ENCODE measurements at regions not wholly inside any gene's neighbourhood (a gene's known extent, or its start where the extent isn't known, plus 50 kb on each side); places are given as distances from the start of the nearest gene placed in this dataset.

GRCh38 chrX:45353456-45353855 lies 152.8 kb upstream of the DIPK2B start:
- Histone ChIP-seq H3K36me3 (ENCODE audit: control insufficient read depth, low read depth, low read length) (no peaks in the 10 kb centered on the region), H3K4me1 (ENCODE audit: control insufficient read depth, low read depth, low read length) (no peaks in the 10 kb centered on the region), H3K9ac (ENCODE audit: low read length) (no peak overlapping the region), H3K27ac (ENCODE audit: low read length) (no peak overlapping the region), H3K27me3 (ENCODE audit: control insufficient read depth, insufficient read depth, low read length) (no peaks in the 10 kb centered on the region), H3K4me3 (ENCODE audit: low read length) (no peak overlapping the region), H3K9me3 (ENCODE audit: control insufficient read depth, low read depth, low read length) (peaks cover 27% of the 10 kb centered on the region)

DNA sequence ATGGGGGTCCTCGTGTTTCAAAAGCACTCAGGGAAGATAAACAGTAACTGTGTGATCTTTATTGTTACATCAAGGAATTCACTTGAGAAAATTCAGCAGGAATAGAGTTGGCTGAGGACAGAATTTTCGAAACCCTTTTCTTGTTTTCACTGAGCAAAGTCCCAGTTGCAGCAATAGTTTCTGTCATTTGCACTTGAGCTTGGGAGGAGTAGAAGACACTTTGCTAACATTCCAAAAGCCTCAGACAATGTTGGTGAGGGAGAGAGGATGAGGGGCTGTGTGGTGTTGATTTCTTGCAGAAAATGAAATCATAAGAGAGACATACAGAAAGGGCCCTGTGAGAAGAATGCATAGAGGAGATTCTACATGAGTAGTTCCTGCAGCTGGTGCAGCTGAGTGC lies 151.9 kb upstream of the DIPK2B start:
- no peaks in the 10 kb centered on the region for H3K36me3 ChIP-seq (ENCODE audit: control insufficient read depth, low read depth, low read length)
- peaks cover 23% of the 10 kb centered on the region for H3K9me3 ChIP-seq (ENCODE audit: control insufficient read depth, low read depth, low read length)
- H3K9ac ChIP-seq (ENCODE audit: low read length): no peak overlapping the region
- no peak overlapping the region for H3K27ac ChIP-seq (ENCODE audit: low read length)
- no peaks in the 10 kb centered on the region for H3K4me1 ChIP-seq (ENCODE audit: control insufficient read depth, low read depth, low read length)
- H3K27me3 ChIP-seq (ENCODE audit: control insufficient read depth, insufficient read depth, low read length): no peaks in the 10 kb centered on the region
- H3K4me3 ChIP-seq (ENCODE audit: low read length): no peak overlapping the region

DNA sequence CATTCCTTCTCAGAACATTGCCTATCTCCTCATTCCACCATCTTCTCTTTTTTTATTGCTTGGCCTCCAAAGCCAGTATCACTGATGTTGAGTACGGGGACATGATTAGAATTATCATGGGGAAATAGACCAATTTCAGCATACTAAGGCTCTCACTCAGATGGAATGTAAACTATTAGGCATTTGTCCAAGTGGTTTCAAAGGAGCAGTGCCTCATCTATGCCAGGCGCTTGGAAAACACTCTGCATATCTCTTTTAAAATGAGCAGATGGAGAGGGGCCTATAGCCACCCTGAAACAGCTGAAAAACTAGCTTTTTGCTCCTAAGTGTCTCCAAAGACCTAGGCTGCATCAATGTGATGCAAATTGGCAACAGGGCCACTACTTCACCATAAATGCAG lies 150.8 kb upstream of the DIPK2B start:
- no peaks in the 10 kb centered on the region for H3K36me3 ChIP-seq (ENCODE audit: control insufficient read depth, low read depth, low read length)

GRCh38 chrX:45348296-45348695 lies 147.6 kb upstream of the DIPK2B start:
- Histone ChIP-seq H3K9ac (ENCODE audit: low read length) (no peak overlapping the region), H3K27me3 (ENCODE audit: control insufficient read depth, insufficient read depth, low read length) (no peaks in the 10 kb centered on the region), H3K27ac (ENCODE audit: low read length) (no peak overlapping the region), H3K36me3 (ENCODE audit: control insufficient read depth, low read depth, low read length) (no peaks in the 10 kb centered on the region), H3K4me3 (ENCODE audit: low read length) (no peak overlapping the region), H3K4me1 (ENCODE audit: control insufficient read depth, low read depth, low read length) (no peaks in the 10 kb centered on the region), H3K9me3 (ENCODE audit: control insufficient read depth, low read depth, low read length) (peaks cover 25% of the 10 kb centered on the region)

More for the DNA sequence above, 150.8 kb upstream of the DIPK2B start:
- Histone ChIP-seq H3K27me3 (ENCODE audit: control insufficient read depth, insufficient read depth, low read length) (no peaks in the 10 kb centered on the region), H3K9ac (ENCODE audit: low read length) (no peak overlapping the region), H3K9me3 (ENCODE audit: control insufficient read depth, low read depth, low read length) (peaks cover 24% of the 10 kb centered on the region), H3K4me3 (ENCODE audit: low read length) (no peak overlapping the region), H3K4me1 (ENCODE audit: control insufficient read depth, low read depth, low read length) (no peaks in the 10 kb centered on the region), H3K27ac (ENCODE audit: low read length) (no peak overlapping the region)

GRCh38 chrX:45347877-45348276 lies 147.2 kb upstream of the DIPK2B start:
- Histone ChIP-seq H3K36me3 (ENCODE audit: control insufficient read depth, low read depth, low read length) (no peaks in the 10 kb centered on the region), H3K4me3 (ENCODE audit: low read length) (no peak overlapping the region), H3K27ac (ENCODE audit: low read length) (no peak overlapping the region), H3K27me3 (ENCODE audit: control insufficient read depth, insufficient read depth, low read length) (no peaks in the 10 kb centered on the region), H3K9ac (ENCODE audit: low read length) (no peak overlapping the region), H3K4me1 (ENCODE audit: control insufficient read depth, low read depth, low read length) (no peaks in the 10 kb centered on the region), H3K9me3 (ENCODE audit: control insufficient read depth, low read depth, low read length) (peaks cover 25% of the 10 kb centered on the region)

- Histone ChIP-seq H3K4me1 (ENCODE audit: control insufficient read depth, low read depth, low read length) (no peaks in the 10 kb centered on the region), H3K27ac (ENCODE audit: low read length) (no peak overlapping the region), H3K27me3 (ENCODE audit: control insufficient read depth, insufficient read depth, low read length) (no peaks in the 10 kb centered on the region), H3K4me3 (ENCODE audit: low read length) (no peak overlapping the region), H3K36me3 (ENCODE audit: control insufficient read depth, low read depth, low read length) (no peaks in the 10 kb centered on the region), H3K9me3 (ENCODE audit: control insufficient read depth, low read depth, low read length) (peaks cover 30% of the 10 kb centered on the region), H3K9ac (ENCODE audit: low read length) (no peak overlapping the region)
Measured at GRCh38 chrX:45344594-45344993, 143.9 kb upstream of the DIPK2B start.

- Histone ChIP-seq H3K27me3 (ENCODE audit: control insufficient read depth, insufficient read depth, low read length) (no peaks in the 10 kb centered on the region), H3K36me3 (ENCODE audit: control insufficient read depth, low read depth, low read length) (no peaks in the 10 kb centered on the region), H3K9me3 (ENCODE audit: control insufficient read depth, low read depth, low read length) (peaks cover 15% of the 10 kb centered on the region), H3K9ac (ENCODE audit: low read length) (no peak overlapping the region), H3K27ac (ENCODE audit: low read length) (no peak overlapping the region), H3K4me1 (ENCODE audit: control insufficient read depth, low read depth, low read length) (no peaks in the 10 kb centered on the region), H3K4me3 (ENCODE audit: low read length) (no peak overlapping the region)
Measured at GRCh38 chrX:45329217-45329616, 128.5 kb upstream of the DIPK2B start.

- peaks cover 22% of the 10 kb centered on the region for H3K9me3 ChIP-seq (ENCODE audit: control insufficient read depth, low read depth, low read length)
- H3K9ac ChIP-seq (ENCODE audit: low read length): no peak overlapping the region
- H3K27ac ChIP-seq (ENCODE audit: low read length): no peak overlapping the region
- H3K4me3 ChIP-seq (ENCODE audit: low read length): no peak overlapping the region
- no peaks in the 10 kb centered on the region for H3K4me1 ChIP-seq (ENCODE audit: control insufficient read depth, low read depth, low read length)
- H3K27me3 ChIP-seq (ENCODE audit: control insufficient read depth, insufficient read depth, low read length): no peaks in the 10 kb centered on the region
- no peaks in the 10 kb centered on the region for H3K36me3 ChIP-seq (ENCODE audit: control insufficient read depth, low read depth, low read length)
Measured at GRCh38 chrX:45324941-45325340, 124.3 kb upstream of the DIPK2B start.

GRCh38 chrX:45323387-45323786 lies 122.7 kb upstream of the DIPK2B start:
- H3K9ac ChIP-seq (ENCODE audit: low read length): no peak overlapping the region
- H3K27ac ChIP-seq (ENCODE audit: low read length): no peak overlapping the region
- H3K4me1 ChIP-seq (ENCODE audit: control insufficient read depth, low read depth, low read length): no peaks in the 10 kb centered on the region
- no peak overlapping the region for H3K4me3 ChIP-seq (ENCODE audit: low read length)
- no peaks in the 10 kb centered on the region for H3K36me3 ChIP-seq (ENCODE audit: control insufficient read depth, low read depth, low read length)
- peaks cover 33% of the 10 kb centered on the region for H3K9me3 ChIP-seq (ENCODE audit: control insufficient read depth, low read depth, low read length)
- H3K27me3 ChIP-seq (ENCODE audit: control insufficient read depth, insufficient read depth, low read length): no peaks in the 10 kb centered on the region

DNA sequence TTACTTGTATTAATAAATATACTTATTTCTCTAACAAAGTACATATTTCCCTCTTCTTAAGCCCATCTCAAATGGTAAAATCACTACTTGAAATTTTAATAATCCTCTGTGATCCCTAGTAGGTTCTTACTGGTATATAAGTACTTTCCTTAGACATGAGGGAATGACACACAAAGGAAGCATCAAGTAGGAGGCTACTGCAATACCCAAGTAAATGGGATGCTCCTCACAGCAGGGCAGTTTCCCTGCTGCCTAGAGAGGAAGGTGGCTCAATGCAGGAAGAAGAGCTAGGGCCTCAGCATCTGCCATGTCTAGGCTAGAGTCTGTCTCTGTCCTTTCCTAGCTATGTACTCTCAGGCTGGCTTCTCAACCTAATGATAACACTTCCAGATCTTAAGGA lies 122.1 kb upstream of the DIPK2B start:
- no peak overlapping the region for H3K27ac ChIP-seq (ENCODE audit: low read length)
- H3K9me3 ChIP-seq (ENCODE audit: control insufficient read depth, low read depth, low read length): peaks cover 36% of the 10 kb centered on the region
- H3K4me1 ChIP-seq (ENCODE audit: control insufficient read depth, low read depth, low read length): no peaks in the 10 kb centered on the region
- H3K27me3 ChIP-seq (ENCODE audit: control insufficient read depth, insufficient read depth, low read length): no peaks in the 10 kb centered on the region
- no peaks in the 10 kb centered on the region for H3K36me3 ChIP-seq (ENCODE audit: control insufficient read depth, low read depth, low read length)
- no peak overlapping the region for H3K9ac ChIP-seq (ENCODE audit: low read length)
- H3K4me3 ChIP-seq (ENCODE audit: low read length): no peak overlapping the region

GRCh38 chrX:45322382-45322781 lies 121.7 kb upstream of the DIPK2B start:
- Histone ChIP-seq H3K9me3 (ENCODE audit: control insufficient read depth, low read depth, low read length) (peaks cover 37% of the 10 kb centered on the region), H3K4me1 (ENCODE audit: control insufficient read depth, low read depth, low read length) (no peaks in the 10 kb centered on the region), H3K27me3 (ENCODE audit: control insufficient read depth, insufficient read depth, low read length) (no peaks in the 10 kb centered on the region), H3K9ac (ENCODE audit: low read length) (no peak overlapping the region), H3K36me3 (ENCODE audit: control insufficient read depth, low read depth, low read length) (no peaks in the 10 kb centered on the region), H3K4me3 (ENCODE audit: low read length) (no peak overlapping the region), H3K27ac (ENCODE audit: low read length) (no peak overlapping the region)

GRCh38 chrX:45320191-45320590 lies 119.5 kb upstream of the DIPK2B start:
- Histone ChIP-seq H3K9ac (ENCODE audit: low read length) (no peak overlapping the region), H3K27me3 (ENCODE audit: control insufficient read depth, insufficient read depth, low read length) (no peaks in the 10 kb centered on the region), H3K4me1 (ENCODE audit: control insufficient read depth, low read depth, low read length) (no peaks in the 10 kb centered on the region), H3K36me3 (ENCODE audit: control insufficient read depth, low read depth, low read length) (no peaks in the 10 kb centered on the region), H3K4me3 (ENCODE audit: low read length) (no peak overlapping the region), H3K9me3 (ENCODE audit: control insufficient read depth, low read depth, low read length) (peaks cover 36% of the 10 kb centered on the region), H3K27ac (ENCODE audit: low read length) (no peak overlapping the region)

All from iPS-18a (cell line).